Nucleus accumbens (tissue), 56 donors: ENCODE measurements at regions not wholly inside any gene's neighbourhood (a gene's known extent, or its start where the extent isn't known, plus 50 kb on each side); places are given as distances from the start of the nearest gene placed in this dataset.

Experiments
- DNase-seq, 56 donors: peaks; one replicate each; lab custom pipeline; 2025; lab: John Stamatoyannopoulos, UW

GRCh38 chr13:56247692-56248091, 893.0 kb upstream of the PRR20A start:
- no peak for DNase-seq

DNA sequence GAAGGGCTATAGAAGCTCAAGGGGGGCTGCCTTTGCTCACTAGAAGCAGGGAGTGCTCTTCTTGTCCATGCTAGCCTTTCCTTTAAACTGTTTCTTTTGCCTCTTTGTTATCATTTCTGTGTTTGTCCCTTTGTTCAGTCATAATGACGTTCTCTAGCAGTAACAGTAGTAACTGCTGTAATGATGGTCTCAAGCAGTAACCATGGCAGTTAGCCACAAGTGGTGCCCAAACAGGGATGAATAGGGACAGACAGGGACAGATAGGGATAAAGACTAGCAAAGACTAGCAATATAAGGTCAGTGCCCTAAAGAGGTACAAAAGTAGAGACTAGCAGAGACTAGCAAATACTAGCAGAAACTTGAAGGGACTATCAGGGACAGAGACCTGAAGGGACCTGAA, 869.0 kb upstream of the PRR20A start:
- DNase-seq, result no peak

DNA sequence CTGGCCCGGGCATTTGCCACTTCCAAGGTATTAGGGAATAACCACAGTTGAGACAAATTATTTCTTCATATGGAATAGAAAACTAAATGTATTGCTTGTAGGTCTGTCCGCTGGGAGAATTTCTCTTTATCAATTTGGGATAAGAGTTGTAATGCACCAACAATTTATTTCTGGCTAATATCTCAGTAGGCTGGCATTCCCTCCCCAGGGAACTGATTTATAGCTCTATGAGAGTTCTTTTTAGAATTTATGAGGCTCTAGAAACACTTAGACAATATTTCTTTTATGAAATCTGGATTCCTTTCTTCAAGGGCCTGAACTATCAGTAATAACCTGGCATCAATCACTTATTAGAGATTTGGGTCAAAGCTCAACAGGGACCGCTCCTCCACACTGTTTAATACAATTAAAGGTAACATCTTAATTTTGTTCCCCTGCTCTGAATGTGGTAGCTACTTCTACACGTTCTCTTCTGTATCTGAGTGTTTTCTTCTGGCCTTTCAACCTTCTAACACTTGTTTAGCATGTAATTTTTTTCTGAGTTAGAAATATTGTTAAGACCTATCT, 857.4 kb upstream of the PRR20A start:
- no peak for DNase-seq

DNA sequence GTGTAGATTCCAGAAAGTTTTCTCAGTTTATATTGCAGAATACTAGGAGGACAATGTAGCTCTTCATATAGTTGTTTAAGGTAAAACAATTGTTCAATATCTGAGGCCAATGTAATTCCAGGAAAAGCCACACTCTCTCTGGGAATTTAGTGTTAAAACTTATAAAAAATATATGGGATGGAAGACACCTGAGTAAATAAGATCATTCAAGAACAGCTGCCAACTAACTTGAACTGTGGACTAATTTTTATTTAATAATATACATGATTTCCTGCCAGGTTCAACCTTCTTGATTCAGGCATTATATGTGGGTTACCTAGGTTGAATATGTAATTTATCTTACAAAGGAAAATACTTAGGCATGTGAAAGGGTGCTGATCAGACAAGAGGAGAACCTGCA, 841.1 kb upstream of the PRR20A start:
- no peak for DNase-seq

DNA sequence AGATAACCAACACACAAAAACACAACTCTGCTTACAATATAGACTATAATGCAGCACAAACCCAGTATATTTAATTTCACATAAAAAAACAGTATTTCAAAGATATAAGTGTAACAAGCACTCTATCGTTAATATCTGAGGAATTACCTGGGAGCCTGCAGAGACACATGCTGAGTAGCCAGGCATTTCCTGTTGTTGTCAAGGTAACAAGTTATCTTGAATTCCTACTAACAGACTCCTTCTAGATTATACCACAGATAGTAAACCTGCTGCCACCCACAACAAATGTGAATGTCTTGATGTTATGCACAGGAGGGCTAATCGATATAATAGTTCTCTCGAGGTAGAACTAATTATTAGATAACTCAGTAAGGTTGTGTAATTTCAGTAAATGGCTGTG, 826.0 kb upstream of the PRR20A start:
- DNase-seq, result no peak

DNA sequence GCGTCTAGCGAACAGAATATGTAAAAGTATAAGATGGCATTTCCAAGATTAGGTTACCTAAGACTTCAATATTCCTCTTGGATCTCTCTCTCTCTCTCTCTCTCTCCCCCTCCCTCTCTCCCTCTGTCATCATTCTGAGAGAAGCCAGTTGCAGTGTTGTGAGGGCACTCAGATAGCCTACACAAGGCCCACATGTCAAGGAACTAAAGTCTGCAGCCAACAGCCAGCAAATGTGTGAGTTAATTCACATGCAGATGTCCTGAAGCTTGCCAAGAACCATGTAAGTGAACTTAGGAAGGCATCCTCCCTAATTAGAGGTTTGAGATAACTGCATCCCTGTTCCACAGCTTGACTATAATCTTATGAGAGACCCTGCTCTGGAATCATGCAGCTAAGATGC, 822.9 kb upstream of the PRR20A start:
- no peak for DNase-seq

DNA sequence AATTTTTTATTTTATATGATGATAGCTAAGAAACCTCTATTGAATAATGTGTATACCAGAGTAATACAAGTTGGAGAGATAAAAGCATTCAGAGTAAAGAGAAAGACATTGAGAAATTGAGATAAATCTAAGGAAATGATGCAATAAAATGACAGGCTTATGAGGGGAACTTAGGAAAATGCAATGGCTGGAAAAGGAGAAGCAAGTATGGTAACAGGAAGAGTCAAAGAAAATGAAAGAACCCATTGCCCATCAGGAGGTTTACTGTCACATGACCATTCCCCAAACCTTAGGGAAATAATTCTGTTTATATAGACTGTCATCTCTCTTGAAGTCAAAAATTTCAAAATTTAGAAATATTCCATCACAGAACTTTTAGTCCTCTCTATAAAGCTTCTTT, 808.0 kb upstream of the PRR20A start:
- no peak for DNase-seq

GRCh38 chr13:56335775-56336174, 804.9 kb upstream of the PRR20A start:
- DNase-seq, result no peak

- DNase-seq, result no peak
These were observed 802.3 kb upstream of the PRR20A start for GRCh38 chr13:56338421-56338820.

DNA sequence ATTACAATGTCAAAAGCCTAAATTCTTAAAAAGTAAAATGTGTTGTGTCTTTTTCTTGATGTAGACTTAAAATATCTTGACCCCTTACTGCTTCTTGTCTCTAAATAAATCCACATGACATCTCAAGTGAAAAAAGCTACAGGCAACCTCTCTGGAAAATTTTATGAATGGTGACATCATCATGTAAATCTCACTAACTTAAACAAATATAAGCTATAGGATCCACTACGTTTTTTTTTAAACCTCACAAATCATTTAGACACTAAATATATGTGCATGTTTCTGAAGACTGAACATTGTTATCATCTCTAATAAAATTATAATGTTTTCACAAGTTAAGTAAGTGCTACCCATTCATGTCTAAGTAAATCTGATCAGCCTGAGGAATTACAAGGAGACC, 793.7 kb upstream of the PRR20A start:
- DNase-seq, result no peak

DNA sequence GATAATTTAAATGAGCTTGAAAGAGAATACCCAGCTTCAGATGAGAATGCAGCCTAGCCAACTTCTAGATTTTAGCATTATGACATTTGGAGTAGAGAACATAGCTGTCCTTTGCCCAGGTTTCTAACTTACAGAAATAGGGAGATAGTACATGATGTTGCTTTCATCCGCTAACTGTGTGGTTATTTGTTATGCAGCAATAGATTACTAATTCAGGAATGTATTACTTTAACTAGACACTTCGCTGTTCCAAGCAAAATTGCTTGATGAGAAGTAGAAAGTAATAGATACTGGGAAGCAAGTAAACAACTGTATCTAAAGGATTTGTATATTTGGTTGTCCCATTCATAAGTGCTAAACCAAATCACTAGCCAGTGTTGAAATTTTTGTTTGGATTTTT, 790.9 kb upstream of the PRR20A start:
- DNase-seq, result no peak

DNA sequence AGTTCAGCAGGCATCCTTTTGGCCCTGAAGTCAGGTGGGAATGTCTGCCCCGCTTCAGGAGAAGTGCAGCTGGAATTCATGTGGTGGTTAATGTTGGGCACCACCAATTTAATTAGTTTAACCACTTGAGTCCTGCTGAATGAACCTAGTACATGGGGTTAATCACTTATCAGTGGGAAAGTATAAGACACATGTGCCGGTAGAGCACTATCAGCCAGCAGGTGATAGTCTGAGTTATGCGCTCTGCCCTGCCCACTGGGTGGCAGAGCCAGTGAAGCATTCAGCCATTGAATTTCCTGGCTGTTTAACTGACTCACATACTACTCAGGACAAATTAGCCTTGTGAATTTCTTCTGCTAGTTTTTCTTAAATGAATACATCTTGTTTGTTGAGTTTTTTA, 789.7 kb upstream of the PRR20A start:
- no peak for DNase-seq

DNA sequence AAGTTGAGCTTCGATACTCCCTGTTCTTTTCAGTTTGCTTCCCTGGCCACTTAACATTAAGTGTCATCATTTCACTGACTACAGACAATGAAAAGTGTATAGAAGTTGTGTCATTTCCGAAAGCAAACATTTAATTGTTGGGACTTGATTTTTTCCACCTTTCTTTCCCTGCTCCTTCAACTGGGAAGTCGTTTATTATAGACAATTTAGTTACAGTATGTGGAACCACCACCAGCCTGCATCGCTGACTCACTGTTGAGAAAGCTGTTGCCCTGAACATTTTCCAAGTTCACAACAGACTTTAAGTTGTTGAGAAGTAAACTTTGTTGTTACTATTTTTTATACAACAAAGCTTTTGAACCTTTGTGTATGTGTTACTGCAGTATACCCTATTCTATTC, 788.4 kb upstream of the PRR20A start:
- DNase-seq, result no peak

- DNase-seq, result no peak
These were observed 787.8 kb upstream of the PRR20A start for GRCh38 chr13:56352901-56353300.

- no peak for DNase-seq
These were observed 784.0 kb upstream of the PRR20A start for GRCh38 chr13:56356690-56357089.

GRCh38 chr13:56378566-56378965, 762.2 kb upstream of the PRR20A start:
- DNase-seq, result no peak

- DNase-seq, result no peak
These were observed 747.2 kb upstream of the PRR20A start for GRCh38 chr13:56393549-56393948.

DNA sequence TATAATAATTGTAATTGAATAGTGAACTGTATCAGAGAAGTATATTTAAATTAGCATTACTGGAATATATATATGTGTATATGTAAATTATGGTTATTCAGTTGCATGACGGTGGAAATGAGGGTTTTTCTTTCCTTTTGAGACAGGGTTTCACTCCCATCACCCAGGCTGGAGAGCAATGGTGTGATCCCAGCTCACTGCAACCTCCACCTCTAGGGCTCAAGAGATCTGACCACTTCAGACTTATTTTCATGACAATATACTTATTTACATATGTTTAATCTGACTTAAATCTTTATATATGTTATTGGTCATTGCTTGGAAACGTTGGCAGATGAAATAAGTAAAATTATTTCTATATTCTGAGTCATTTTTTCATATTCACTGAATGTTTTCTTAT, 744.4 kb upstream of the PRR20A start:
- no peak for DNase-seq

GRCh38 chr13:56400774-56401173, 739.9 kb upstream of the PRR20A start:
- DNase-seq, result no peak

DNA sequence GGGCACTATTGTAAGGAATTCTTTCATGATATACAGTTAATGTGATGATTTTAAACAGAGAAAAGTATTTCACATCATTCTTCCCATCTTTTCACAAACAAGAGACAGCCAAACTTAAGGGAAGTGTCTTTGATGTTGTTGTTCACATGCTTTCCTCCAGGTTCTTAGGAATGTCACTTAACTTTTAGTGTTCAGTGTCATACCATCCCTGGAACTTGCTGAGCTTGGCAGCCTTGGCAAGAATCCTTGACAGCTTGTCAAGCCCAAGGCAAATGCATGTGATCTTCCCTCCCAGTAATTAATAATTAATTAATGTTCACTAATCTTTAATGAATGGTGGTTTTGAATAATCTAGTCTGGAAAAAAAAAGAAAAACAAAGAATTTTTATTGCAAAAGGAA, 727.9 kb upstream of the PRR20A start:
- no peak for DNase-seq

DNA sequence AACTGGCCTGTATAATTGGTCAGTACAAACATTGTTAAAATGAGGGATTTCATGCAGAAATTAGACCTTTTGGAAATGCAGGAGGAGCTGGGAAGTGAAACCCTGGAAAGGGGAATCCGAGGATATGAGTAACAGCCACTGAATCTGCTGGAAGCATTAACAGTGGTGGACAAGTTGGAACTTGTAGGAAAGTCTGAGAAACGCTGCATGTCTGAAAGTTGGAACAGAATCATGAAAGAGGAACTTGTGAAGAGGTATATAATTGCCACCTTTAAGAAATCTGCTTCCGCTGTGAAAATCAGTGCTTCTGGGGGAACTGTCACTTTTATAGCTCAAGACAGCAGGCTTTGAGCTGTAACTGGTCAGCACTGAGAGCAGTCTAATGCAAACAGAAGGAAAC, 716.5 kb upstream of the PRR20A start:
- no peak for DNase-seq

GRCh38 chr13:56457535-56458190, 683.1 kb upstream of the PRR20A start:
- DNase-seq, result no peak

GRCh38 chr13:56459286-56459685, 681.4 kb upstream of the PRR20A start:
- DNase-seq, result no peak
